Mucosa of gallbladder (tissue), 1 donor: ENCODE measurements at regions not wholly inside any gene's neighbourhood (a gene's known extent, or its start where the extent isn't known, plus 50 kb on each side); places are given as distances from the start of the nearest gene placed in this dataset.
"Not testable (repeated sequence)": the region's sequence is repeated elsewhere in the genome, so short reads cannot be mapped to it uniquely, and the experiment has no call there.

Experiments used
- DNase-seq: peaks from one replicate; pipeline ENCODE4 v3.0.0-alpha.2; 2020; ENCODE audit warnings: low spot score
- donor health status: DM: no; HTN: no; CAD: no.

- DNase-seq, result no peak
Measured at GRCh38 chr6:90463359-90463758, 123.5 kb downstream of the MAP3K7 start.

DNA sequence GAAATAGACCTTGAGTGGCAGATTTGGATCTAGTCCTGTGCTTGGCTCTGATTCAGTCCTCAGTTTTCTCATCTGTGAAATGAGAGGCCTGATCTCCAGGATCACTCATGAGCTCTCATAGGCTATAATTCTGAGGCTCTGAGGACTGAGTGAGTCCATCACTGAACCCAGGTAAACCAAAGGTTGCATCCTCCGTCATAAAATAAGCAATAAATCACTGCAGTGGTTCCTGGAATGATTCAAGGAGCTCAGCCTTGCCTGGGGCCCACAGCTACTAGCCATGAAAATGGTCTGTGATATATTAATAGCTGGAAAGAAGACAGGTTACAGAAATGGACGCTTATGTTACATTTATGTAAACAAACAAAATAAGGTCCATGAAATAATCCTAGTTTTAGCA lies 124.8 kb downstream of the MAP3K7 start:
- DNase-seq, result no peak

GRCh38 chr6:90461383-90461782 lies 125.5 kb downstream of the MAP3K7 start:
- no peak for DNase-seq

DNA sequence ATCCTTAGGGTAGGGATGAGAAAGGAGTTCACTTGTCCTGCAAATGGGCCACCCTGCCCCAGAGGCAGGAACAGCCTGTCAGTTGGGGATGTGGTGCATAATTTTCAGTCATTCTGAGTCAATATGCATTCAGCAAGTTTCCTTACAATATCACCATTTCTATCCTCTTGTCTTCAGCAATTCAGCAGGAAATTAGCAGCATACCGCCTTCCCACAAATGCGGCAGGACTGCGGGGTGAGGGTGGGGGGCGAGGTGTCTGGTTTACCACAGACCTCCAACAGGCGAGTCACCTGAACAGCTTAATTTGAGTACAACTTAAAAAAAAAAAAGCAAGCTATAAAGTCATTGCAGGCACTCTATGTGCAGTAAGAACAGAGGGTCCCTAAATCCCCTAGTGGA lies 126.8 kb downstream of the MAP3K7 start:
- DNase-seq, result no peak

GRCh38 chr6:90459225-90459758 lies 127.6 kb downstream of the MAP3K7 start:
- DNase-seq, result no peak

DNA sequence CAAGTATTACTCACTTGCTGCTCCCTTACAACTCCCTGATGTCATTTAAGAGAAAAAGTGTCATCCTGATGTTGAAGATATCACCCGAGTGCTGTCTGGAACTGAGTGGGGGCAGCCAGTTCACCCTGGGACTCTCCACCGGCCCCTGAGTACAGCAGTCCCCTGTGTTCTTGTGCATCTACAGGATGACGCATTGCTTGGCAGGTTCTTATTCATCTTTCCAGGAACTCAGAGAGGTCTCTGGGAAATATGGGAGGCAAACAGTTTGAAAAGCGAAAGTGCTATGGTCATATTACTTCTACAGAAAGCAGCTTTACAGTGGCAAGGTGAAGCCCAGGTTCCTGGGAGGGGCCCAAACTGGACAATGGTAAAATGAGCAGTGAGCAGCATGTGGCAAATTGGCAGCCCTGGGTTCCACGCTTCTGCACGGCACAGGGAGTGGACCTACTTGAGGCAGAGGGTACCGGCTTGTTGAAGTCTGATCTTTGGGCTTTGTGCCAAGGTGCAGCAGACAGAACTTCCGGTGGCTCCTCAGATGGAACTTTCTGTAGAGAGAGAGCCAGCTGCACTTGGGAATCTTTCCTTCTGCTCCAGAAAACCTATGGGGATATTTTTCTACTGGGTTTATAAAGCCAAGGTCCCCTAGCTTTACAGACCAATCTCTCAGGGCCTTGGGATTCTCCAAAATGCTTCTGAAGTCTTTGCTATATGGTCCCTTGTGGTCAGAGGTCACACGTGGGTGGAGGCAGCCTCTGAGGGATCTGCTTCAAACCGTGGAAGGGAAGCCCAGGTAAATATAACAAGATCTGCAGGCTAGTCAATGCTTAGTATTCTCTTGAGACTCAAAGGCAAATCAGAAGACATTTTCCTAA lies 128.3 kb downstream of the MAP3K7 start:
- DNase-seq, result no peak

DNA sequence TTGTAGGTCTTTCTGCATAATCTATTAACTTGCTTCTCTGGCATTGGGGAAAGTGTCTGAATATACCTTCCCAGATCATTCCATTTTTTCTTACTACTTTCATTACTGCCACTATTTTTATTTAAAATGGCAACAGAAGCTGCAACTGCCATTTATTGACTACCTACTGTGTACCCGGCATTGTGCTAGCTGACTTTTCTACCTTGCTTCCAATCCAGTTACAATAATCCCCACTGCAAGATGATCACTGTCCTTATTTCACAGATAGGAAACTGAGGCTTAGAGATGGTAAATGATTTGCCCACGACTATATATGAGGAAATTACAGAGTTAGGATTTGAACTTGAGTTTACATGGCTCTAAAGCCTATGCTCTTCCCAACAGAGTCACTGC lies 129.0 kb downstream of the MAP3K7 start:
- no peak for DNase-seq

DNA sequence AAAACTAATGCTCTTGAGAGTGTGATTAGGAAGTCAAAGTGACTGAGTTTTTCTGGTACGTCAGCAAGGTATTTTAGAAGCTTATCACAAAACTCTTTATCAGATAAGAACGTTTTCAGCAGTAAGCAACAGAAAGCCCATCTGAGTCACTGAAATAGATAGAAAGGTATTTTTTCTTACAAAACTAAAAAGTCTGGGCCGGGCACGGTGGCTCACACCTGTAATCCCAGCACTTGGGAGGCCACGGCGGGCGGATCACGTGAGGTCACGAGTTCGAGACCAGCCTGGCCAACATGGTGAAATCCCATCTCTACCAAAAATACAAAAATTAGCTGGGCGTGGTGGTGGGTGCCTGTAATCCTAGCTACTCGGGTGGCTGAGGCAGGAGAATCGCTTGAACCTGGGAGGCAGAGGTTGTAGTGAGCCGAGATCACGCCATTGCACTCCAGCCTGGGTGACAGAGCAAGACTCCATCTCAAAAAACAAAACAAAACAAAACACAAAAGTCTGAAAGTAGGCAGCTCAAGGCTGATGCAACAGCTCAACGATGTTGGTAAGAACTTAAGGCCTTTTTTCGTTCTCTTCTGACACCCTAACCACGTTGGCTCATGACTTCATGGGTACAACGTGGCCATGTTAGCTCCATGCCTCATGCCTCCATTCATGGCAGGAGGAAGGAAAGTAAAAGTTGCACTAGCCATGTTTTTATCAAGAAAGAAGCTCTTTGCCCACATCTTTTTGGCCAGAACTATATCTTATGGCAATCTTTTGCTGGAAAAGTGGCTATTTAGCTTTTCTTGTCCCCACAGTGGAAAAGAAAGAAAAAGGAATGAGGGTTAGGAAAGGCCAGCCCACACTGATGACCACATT lies 129.6 kb downstream of the MAP3K7 start:
- DNase-seq, result not testable (repeated sequence)

GRCh38 chr6:90456001-90456400 lies 130.9 kb downstream of the MAP3K7 start:
- no peak for DNase-seq

DNA sequence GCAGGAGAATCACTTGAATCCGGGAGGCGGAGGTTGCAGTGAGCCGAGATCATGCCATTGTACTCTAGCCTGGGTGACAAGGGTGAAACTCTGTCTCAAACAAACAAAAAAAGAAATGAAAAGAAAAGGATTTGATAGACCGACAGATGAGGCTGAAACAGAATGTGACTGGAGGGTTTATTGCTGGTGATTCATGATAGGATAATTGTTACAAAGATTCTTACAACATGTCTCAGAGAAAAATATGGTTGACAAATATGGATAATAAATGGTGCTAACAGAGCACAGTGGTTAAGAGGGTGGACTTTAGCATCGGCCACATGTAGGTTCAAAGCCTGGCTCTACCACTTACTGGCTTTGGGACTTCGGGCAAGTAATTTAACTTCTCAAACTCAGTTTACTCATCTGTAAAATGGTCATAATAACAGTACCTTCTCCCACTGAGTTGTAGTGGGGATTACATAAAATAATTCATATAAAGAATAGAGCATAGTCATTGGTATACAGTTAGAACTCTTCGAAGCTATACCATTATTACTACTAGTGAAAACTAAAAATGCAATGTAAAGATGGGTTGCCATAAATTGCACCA lies 131.9 kb downstream of the MAP3K7 start:
- DNase-seq, result no peak

GRCh38 chr6:90450268-90450953 lies 136.5 kb downstream of the MAP3K7 start:
- DNase-seq, result no peak

GRCh38 chr6:90449311-90449710 lies 137.6 kb downstream of the MAP3K7 start:
- no peak for DNase-seq

- DNase-seq, result no peak
Measured at GRCh38 chr6:90448836-90449235, 138.0 kb downstream of the MAP3K7 start.

DNA sequence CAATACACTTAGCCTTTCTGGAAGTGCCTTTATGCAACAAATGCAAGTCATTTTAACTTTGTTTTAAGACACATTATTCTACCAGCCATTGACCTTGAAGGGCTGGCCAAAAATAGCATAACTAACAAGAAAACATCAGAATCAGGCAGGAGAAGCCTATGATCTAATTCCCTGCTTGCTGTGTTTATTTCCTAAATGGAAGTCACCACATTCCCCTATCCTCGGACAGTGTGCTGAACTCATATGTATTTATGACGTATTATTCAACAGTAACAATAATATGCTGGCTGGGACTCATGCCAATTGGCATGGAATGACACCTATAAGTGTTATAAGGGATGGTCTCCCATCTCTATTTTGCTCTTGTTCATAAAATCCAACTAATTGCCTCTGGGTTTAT lies 140.7 kb downstream of the MAP3K7 start:
- DNase-seq, result no peak

DNA sequence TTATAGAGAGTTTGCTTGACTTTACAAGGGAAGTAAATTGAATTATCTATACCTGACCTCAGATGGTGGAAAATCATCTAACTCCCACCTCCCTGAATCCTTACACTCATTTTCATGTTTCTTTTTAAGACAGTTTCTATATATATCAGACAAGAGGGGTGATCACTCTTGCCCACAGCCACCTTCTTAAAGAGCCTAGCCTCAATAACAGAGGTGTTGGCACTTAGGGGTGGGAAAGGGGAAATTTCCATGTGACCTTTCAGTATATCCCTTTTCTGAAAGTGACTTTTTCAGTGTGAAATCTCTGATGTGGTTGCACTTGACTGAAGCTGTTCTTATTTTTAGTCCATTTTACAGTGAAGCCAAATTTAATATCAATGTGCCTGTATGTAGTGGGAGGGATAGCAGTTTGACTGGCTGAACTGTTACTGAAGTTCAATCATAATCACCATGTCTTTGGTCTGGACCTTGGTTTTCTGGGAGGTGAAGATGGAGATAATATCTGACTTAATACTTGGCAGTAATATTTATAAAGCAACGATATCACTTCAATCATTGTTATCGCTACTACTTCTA lies 141.3 kb downstream of the MAP3K7 start:
- DNase-seq, result no peak

GRCh38 chr6:90444160-90444714 lies 142.6 kb downstream of the MAP3K7 start:
- DNase-seq, result no peak

- no peak for DNase-seq
Measured at GRCh38 chr6:90442366-90442765, 144.5 kb downstream of the MAP3K7 start.

DNA sequence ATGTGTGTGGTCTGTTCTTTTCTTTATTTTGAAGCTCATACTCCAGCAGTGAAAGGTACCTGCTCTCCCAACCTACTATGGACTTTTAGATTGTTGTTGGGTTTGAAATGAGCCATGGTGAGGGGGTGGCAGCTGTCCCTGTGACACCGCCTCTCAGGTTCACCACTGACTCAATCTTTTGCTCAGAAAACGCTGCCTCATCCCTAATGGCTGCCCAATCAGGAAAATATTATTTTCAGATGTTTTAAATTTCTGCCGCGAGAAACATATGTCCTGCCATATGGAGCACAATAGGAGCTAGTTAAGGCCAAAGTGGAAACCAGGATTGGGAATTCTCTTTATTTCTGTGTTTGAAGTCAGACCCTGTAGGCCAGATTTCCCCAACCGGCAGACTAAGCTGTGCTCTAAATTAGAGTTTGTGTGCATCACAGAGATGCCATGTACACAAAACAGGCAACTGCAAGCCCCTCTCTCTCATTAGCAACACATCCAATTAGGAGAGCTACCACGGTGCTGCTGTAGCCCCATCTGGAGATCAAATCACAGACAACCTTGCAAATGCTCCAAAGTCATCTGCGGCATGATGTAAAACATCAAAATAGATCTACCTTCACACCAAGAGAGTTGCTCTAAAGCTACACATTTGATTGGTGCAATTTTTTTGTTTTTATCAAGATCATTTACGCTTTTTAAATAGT lies 144.1 kb upstream of the BACH2 start:
- DNase-seq, result no peak

GRCh38 chr6:90439586-90439985 lies 142.9 kb upstream of the BACH2 start:
- no peak for DNase-seq

GRCh38 chr6:90436403-90436802 lies 139.8 kb upstream of the BACH2 start:
- DNase-seq, result no peak
